NCI-H1105 (cell line): ENCODE measurements at regions not wholly inside any gene's neighbourhood (a gene's known extent, or its start where the extent isn't known, plus 50 kb on each side); places are given as distances from the start of the nearest gene placed in this dataset.
A peak's percentile ranks its signal among the peaks of the same experiment; 100 is the strongest.

Experiments used
- DNase-seq: peaks from one replicate; lab custom pipeline; 2025; lab: John Stamatoyannopoulos, UW

DNA sequence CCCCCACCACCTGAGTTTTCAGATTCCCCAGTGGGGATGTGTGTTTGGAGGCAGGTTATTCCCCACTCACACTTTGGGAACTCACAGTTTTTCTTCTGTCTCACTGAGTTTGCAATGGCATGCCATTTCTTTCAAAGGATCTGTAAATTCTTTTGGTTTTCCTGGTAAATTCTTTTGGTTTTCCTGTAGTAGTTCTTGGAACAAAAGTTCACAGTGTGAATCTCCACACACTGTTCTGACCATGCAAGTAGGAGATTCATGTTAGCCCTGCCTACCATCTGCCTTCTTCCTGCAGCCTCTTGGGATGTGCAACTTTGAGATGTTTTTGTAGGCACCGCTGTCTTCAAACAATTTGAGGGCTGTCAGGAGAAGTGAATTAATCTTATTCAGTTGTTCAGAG is 165.6 kb upstream of the OGFRL1 start:
- DNase-seq: no peak

DNA sequence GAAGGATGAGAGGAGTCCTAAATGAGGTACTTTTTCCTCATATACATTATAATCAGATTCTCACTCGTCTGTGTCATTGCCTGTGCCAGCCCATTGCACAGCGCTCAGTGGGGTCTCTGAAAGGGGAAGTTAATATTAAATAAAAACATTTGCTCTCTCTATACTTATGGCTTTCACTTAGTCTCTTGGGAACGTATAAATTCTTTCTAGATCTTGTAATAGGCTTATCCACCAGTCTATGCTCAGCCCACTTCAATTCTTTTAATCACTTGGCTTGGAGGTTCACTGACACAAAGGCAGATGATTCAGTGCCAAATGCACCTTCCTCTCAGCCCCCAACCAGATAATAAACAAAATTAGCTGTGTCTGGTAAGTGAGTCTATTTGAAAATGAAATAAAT is 164.3 kb upstream of the OGFRL1 start:
- DNase-seq: peak; percentile 39

DNA sequence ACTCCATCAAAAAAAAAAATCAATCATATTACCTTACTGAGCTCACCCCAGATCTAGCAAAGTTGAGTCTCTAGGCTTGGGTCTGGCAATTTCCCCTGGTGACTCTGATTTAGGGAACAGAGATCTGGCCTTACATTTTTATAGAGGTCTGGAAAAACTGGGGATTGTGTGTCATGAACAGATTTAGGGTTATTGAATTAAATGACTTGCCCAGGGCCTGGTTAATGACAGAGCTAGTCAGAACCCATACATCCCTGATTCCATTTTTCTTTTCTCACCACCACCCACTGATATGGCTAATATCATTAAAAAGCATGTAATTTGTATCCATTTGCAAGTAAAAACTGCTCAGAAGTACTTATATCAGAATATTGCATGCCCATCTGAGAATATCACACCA is 163.4 kb upstream of the OGFRL1 start:
- DNase-seq: no peak

- no peak for DNase-seq
Measured at GRCh38 chr6:71126506-71126905, 162.1 kb upstream of the OGFRL1 start.

- DNase-seq: no peak
Measured at GRCh38 chr6:71127374-71127773, 161.2 kb upstream of the OGFRL1 start.

- no peak for DNase-seq
Measured at GRCh38 chr6:71130277-71130676, 158.3 kb upstream of the OGFRL1 start.

DNA sequence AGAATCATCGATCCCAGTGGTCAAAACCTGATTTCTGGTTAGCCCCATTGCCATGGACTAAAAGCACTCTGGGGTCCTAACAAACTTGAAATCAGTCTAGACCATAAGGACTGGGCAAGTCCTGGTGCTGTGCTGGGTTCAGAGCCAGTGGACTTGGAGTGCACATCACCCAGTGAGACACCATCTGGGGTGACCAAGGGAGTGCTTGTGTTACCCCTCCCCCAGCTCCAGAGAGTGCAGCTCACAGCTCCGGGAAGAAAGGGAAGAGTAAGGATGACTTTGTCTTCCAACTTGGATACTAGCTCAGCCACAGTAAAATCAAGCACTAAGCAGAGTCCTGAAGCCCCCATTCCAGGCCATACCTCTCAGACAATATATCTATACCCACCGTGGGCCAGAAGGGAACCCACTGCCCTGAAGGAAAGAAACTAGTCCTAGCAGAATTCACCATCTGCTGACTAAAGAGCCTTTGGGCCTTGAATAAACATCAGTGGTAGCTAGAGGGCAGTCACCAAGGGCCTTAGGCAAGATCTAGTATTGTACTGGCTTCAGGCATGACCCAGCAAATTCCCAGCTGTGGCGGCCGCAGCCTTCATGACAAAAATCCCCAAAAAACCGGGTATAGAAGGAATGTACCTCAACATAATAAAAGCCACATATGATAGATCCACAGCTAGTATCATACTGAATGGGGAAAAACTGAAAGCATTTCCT is 153.5 kb upstream of the OGFRL1 start:
- no peak for DNase-seq

GRCh38 chr6:71137973-71138372 is 150.6 kb upstream of the OGFRL1 start:
- no peak for DNase-seq

GRCh38 chr6:71138376-71138775 is 150.2 kb upstream of the OGFRL1 start:
- no peak for DNase-seq

- DNase-seq: no peak
Measured at GRCh38 chr6:71139249-71139648, 149.4 kb upstream of the OGFRL1 start.

- no peak for DNase-seq
Measured at GRCh38 chr6:71153755-71154325, 134.8 kb upstream of the OGFRL1 start.

DNA sequence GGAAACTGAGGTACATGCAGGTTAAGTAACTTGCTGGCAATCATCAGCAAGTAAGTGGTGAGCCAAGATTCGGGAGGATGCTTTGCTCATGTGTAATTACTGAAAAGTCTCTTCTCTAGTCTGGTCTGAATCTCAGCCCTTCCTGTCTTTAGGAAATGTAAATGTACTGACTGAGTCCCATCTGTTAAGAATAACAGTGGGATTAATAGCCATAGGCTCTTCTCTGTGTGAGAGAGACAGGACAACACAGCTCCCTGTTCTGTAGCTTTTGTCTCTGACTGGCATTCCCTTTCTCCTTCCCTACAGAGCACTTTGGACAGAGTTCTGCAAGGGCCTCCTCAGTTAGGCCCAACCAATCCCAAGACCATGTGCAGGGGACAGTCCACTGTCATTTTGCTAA is 131.3 kb upstream of the OGFRL1 start:
- no peak for DNase-seq

GRCh38 chr6:71164890-71165289 is 123.7 kb upstream of the OGFRL1 start:
- no peak for DNase-seq

GRCh38 chr6:71168233-71168765 is 120.3 kb upstream of the OGFRL1 start:
- DNase-seq: no peak

DNA sequence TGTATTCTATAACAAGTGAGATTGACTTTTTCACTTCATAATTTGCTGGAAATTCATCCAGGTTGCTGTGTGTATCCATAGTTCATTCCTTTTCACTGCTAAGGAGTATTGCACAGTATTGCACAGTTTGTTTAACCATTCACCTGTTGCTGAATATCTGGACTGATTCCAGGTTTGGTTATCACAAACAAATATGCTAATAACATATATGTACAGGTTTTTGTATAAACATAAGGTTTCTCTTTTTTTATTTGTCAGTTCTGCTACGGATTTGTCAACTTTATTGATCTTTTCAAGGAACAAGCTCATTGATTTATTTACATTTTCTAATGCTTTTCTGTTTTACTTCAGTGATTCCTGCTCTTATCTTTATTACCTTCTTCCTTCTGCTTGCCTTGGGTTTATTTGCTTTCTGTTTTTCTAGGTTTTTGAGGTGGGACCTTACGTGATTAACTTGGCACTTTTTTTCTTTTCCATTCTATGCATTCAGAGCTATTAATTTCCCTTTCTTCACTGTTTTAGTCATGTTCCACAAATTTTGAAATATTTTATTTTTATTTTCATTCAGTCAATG is 117.0 kb upstream of the OGFRL1 start:
- no peak for DNase-seq

DNA sequence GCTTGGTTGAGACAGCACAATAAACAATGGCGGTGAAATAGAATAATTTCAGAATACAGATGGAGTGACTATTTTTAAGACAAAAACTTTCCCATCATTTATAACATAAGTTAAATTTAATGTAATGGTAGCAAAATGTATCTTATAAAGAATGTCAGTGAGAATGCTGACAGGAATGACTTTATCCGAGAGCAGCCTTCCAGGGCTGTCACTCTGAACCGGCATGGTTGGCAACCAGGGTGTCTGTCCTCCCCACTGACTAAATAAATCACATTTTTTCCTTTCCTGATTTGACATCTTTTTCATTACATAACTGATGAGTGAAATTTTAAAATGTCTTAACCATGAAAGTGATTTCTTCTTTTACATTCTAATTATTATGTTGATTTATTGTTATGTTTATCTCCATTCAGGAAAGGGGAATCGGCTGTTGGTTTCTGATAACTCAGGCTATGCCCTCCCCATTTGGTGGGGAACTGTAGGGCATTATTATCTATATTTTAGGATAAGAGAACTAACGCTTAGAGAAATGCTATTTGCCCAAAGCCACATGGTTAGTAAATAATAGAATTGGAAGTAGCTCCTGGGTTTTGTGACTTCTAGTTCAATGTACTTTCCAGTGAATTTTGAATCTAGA is 109.2 kb upstream of the OGFRL1 start:
- no peak for DNase-seq

GRCh38 chr6:71181565-71181964 is 107.0 kb upstream of the OGFRL1 start:
- DNase-seq: no peak

DNA sequence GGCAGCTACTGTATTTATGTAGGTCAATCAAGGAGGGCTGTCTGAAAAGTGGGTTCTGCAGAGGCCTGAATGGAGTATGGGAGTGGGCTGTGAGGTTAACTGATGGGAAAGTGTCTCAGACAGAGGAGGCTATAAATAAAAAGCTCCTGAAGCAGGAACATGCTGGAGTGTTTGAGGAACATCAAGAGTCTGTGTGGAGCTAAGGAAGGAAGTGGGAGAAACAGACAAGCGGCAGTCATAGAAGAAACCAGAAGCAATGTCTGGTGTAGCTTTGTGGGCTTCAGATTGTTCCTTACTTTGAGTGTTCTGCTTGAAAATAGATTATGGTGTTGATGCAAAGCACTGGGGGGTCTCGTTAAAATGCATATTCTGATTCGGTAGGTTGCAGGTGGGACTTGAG is 101.5 kb upstream of the OGFRL1 start:
- DNase-seq: no peak

DNA sequence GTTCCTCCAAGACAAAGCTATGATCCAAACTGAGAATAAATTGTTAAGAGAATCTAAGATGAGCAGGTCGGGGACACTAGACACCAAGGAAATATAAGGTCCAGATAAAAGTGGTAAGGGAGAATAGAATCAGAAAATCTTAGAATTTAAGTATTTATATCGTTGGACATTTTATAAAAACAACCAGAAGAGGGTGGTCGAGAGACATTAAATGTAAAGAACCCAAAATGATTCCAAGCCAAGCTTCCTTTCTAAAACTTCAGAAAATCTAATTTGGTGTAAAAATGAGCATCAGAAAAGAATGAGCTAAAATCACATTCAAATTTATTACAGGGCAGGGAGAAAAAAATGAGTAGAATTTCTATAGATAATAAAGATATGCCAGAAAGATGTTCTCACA is 97.8 kb upstream of the OGFRL1 start:
- DNase-seq: no peak

GRCh38 chr6:71194724-71195123 is 93.9 kb upstream of the OGFRL1 start:
- no peak for DNase-seq

GRCh38 chr6:71197267-71197666 is 91.3 kb upstream of the OGFRL1 start:
- no peak for DNase-seq

- no peak for DNase-seq
Measured at GRCh38 chr6:71197780-71198179, 90.8 kb upstream of the OGFRL1 start.

DNA sequence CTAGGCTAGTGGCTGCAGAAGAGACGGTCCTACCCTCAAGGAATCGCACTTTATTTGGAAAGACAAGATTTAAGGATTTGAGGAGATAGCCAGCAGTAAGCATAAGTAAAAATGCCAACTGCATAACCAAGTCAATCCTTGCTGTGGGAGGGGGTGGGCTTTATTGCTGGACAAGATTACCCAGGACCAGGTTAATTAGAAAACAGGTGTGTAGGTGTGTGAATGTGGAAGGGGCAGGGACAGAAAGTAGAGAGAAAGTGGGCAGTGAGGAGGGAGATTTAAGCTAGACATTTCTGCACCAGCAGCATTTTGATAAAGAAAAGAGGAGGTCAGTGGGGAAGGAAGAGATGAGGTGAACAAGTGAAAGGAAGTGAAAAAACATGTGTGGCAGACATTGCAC is 89.7 kb upstream of the OGFRL1 start:
- no peak for DNase-seq
